ENCODE measurements at regions not wholly inside any gene's neighbourhood (a gene's known extent, or its start where the extent isn't known, plus 50 kb on each side); places are given as distances from the start of the nearest gene placed in this dataset.

DNA sequence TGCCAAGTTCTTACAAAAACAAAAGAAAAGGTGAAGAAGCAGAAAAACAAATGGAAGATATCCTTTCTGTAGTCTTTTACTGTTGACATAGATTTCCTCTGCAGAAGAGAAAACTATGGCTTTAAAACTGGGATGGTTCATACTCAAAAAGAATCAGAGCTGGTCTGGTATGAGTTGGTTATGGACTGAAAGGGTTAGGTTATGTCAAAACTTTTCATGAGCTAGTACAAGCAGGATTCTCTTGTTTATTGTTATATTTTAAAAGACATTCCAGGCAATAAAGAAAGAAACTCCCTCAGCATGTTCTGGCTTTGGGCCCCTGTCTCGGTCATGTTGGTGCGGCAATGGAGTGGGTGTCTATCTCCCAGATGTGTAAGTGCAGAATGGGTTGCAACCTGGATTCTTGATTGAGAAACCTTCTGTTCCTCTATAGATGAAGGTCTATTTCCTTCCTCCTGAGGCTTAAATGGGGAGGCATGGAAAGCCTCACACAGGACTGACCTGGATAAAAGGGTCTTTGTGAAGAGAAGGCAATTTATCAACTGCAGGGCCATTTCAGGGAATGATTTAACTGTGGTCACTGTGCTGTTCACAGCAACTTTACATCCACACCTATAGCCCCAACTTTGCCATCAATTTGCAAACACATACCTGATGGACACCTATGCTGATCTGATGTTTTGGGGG, 209.6 kb upstream of the TNC start:
- Histone ChIP-seq H3K9me3 (ENCODE audit: insufficient read depth, low read length, severe bottlenecking) (no peaks in the 10 kb centered on the region), H3K4me1 (ENCODE audit: insufficient read depth, low read length) (no peaks in the 10 kb centered on the region), H4K20me1 (ENCODE audit: insufficient read depth, low read length) (no peaks in the 10 kb centered on the region), H3K79me2 (ENCODE audit: insufficient read depth, low read length) (no peaks in the 10 kb centered on the region), H3K27ac (ENCODE audit: low read length) (no peak overlapping the region), H3K9ac (ENCODE audit: low read depth, low read length) (no peak overlapping the region), H2AFZ (ENCODE audit: low read depth, low read length) (no peak overlapping the region), H3K27me3 (ENCODE audit: insufficient read depth, low read length, poor library complexity) (no peaks in the 10 kb centered on the region), H3K36me3 (ENCODE audit: insufficient read depth, low read length) (no peaks in the 10 kb centered on the region), H3K4me2 (ENCODE audit: insufficient read depth, low read length) (no peak overlapping the region), H3K4me3 (ENCODE audit: low read depth in 1 of 2, low read length in 2 of 2) (no peak overlapping the region)
- ATAC-seq (ENCODE audit: insufficient read depth, low read depth) (no peak), DNase-seq (no peak)
- TF ChIP-seq CTCF (IDR thresholded peaks at IDR 0.05; ENCODE audit: borderline replicate concordance, extremely low read depth, low read length, poor library complexity, severe bottlenecking): no peak
- no peak for TF ChIP-seq EZH2 (IDR thresholded peaks at IDR 0.05; ENCODE audit: borderline replicate concordance, low read depth, low read length, severe bottlenecking)

- H3K27ac ChIP-seq (ENCODE audit: low read length): no peak overlapping the region
- H4K20me1 ChIP-seq (ENCODE audit: insufficient read depth, low read length): no peaks in the 10 kb centered on the region
- no peak for DNase-seq
- ATAC-seq (ENCODE audit: insufficient read depth, low read depth): no peak
- no peaks in the 10 kb centered on the region for H3K36me3 ChIP-seq (ENCODE audit: insufficient read depth, low read length)
- no peak overlapping the region for H3K4me3 ChIP-seq (ENCODE audit: low read depth in 1 of 2, low read length in 2 of 2)
- no peaks in the 10 kb centered on the region for H3K79me2 ChIP-seq (ENCODE audit: insufficient read depth, low read length)
- H3K9ac ChIP-seq (ENCODE audit: low read depth, low read length): no peak overlapping the region
- no peak for TF ChIP-seq EZH2 (IDR thresholded peaks at IDR 0.05; ENCODE audit: borderline replicate concordance, low read depth, low read length, severe bottlenecking)
- TF ChIP-seq CTCF (IDR thresholded peaks at IDR 0.05; ENCODE audit: borderline replicate concordance, extremely low read depth, low read length, poor library complexity, severe bottlenecking): no peak
- H2AFZ ChIP-seq (ENCODE audit: low read depth, low read length): no peak overlapping the region
- no peaks in the 10 kb centered on the region for H3K4me1 ChIP-seq (ENCODE audit: insufficient read depth, low read length)
- H3K4me2 ChIP-seq (ENCODE audit: insufficient read depth, low read length): no peak overlapping the region
- no peaks in the 10 kb centered on the region for H3K27me3 ChIP-seq (ENCODE audit: insufficient read depth, low read length, poor library complexity)
- no peaks in the 10 kb centered on the region for H3K9me3 ChIP-seq (ENCODE audit: insufficient read depth, low read length, severe bottlenecking)
These were observed 210.3 kb upstream of the TNC start for GRCh38 chr9:115328228-115328627.

DNA sequence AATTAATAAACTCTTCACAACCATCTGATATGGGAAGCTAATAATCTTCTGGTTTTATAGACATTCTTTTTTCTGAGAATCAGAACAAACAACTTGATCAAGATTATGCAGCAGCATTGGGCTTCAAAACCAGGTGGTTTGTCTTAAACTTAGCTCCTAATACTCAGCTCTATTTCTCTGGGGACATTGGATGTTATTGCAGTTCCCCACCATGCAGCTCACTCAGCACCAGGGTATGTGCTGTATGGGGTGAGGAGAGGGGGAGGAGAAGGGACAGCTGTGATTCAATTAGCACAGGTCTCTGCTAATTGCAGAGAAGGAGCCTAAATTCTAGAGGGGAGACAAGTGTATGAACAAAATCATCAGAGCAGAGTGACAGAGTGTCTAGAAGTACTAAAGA, 210.7 kb upstream of the TNC start:
- Histone ChIP-seq H3K27me3 (ENCODE audit: insufficient read depth, low read length, poor library complexity) (no peaks in the 10 kb centered on the region), H3K4me3 (ENCODE audit: low read depth in 1 of 2, low read length in 2 of 2) (no peak overlapping the region), H3K9me3 (ENCODE audit: insufficient read depth, low read length, severe bottlenecking) (no peaks in the 10 kb centered on the region), H3K79me2 (ENCODE audit: insufficient read depth, low read length) (no peaks in the 10 kb centered on the region), H3K36me3 (ENCODE audit: insufficient read depth, low read length) (no peaks in the 10 kb centered on the region), H3K4me1 (ENCODE audit: insufficient read depth, low read length) (no peaks in the 10 kb centered on the region), H2AFZ (ENCODE audit: low read depth, low read length) (no peak overlapping the region), H3K27ac (ENCODE audit: low read length) (no peak overlapping the region), H3K4me2 (ENCODE audit: insufficient read depth, low read length) (no peak overlapping the region), H3K9ac (ENCODE audit: low read depth, low read length) (no peak overlapping the region), H4K20me1 (ENCODE audit: insufficient read depth, low read length) (no peaks in the 10 kb centered on the region)
- ATAC-seq (ENCODE audit: insufficient read depth, low read depth): no peak
- TF ChIP-seq CTCF (IDR thresholded peaks at IDR 0.05; ENCODE audit: borderline replicate concordance, extremely low read depth, low read length, poor library complexity, severe bottlenecking) (no peak), EZH2 (IDR thresholded peaks at IDR 0.05; ENCODE audit: borderline replicate concordance, low read depth, low read length, severe bottlenecking) (no peak)
- DNase-seq: no peak

Data from DND-41 (cell line).